GM19395 (cell line): ENCODE measurements at regions not wholly inside any gene's neighbourhood (a gene's known extent, or its start where the extent isn't known, plus 50 kb on each side); places are given as distances from the start of the nearest gene placed in this dataset.

Experiments
- ATAC-seq: cut with Tn5 transposase; IDR thresholded peaks from one replicate; pipeline ENCODE4 v1.9.1; 2021; ENCODE audit warnings: mild to moderate bottlenecking, moderate library complexity; ENCODE audit not compliant: unreplicated experiment

GRCh38 chr6:87860902-87861301, 158.9 kb upstream of the AKIRIN2 start:
- no peak for ATAC-seq

- no peak for ATAC-seq
Measured at GRCh38 chr6:87858440-87858839, 156.4 kb upstream of the AKIRIN2 start.

GRCh38 chr6:87851674-87852299, 149.8 kb upstream of the AKIRIN2 start:
- no peak for ATAC-seq

GRCh38 chr6:87848616-87849015, 146.6 kb upstream of the AKIRIN2 start:
- ATAC-seq, result no peak

- ATAC-seq, result no peak
Measured at GRCh38 chr6:87847830-87848210, 145.8 kb upstream of the AKIRIN2 start.

GRCh38 chr6:87847135-87847829, 145.2 kb upstream of the AKIRIN2 start:
- no peak for ATAC-seq

- no peak for ATAC-seq
Measured at GRCh38 chr6:87846434-87846833, 144.4 kb upstream of the AKIRIN2 start.

- ATAC-seq, result no peak
Measured at GRCh38 chr6:87840324-87840723, 138.3 kb upstream of the AKIRIN2 start.

- ATAC-seq, result no peak
Measured at GRCh38 chr6:87837876-87838275, 135.8 kb upstream of the AKIRIN2 start.

GRCh38 chr6:87837444-87837843, 135.4 kb upstream of the AKIRIN2 start:
- ATAC-seq, result no peak

- ATAC-seq, result peak; percentile 79
Measured at GRCh38 chr6:87832025-87832825, 130.2 kb upstream of the AKIRIN2 start.

- ATAC-seq, result no peak
Measured at GRCh38 chr6:87830907-87831306, 128.9 kb upstream of the AKIRIN2 start.

GRCh38 chr6:87829622-87830121, 127.6 kb upstream of the AKIRIN2 start:
- no peak for ATAC-seq

- ATAC-seq, result no peak
Measured at GRCh38 chr6:87828044-87828443, 126.0 kb upstream of the AKIRIN2 start.

GRCh38 chr6:87827346-87827745, 125.3 kb upstream of the AKIRIN2 start:
- ATAC-seq, result no peak

GRCh38 chr6:87826424-87826823, 124.4 kb upstream of the AKIRIN2 start:
- no peak for ATAC-seq

- ATAC-seq, result no peak
Measured at GRCh38 chr6:87825821-87826221, 123.8 kb upstream of the AKIRIN2 start.

GRCh38 chr6:87824958-87825491, 123.0 kb upstream of the AKIRIN2 start:
- no peak for ATAC-seq

GRCh38 chr6:87822011-87822410, 120.0 kb upstream of the AKIRIN2 start:
- ATAC-seq, result no peak

GRCh38 chr6:87820343-87820984, 118.4 kb upstream of the AKIRIN2 start:
- no peak for ATAC-seq

GRCh38 chr6:87817183-87817582, 115.2 kb upstream of the AKIRIN2 start:
- no peak for ATAC-seq
